Endodermal cell (in vitro differentiated cells): ENCODE measurements at regions not wholly inside any gene's neighbourhood (a gene's known extent, or its start where the extent isn't known, plus 50 kb on each side); places are given as distances from the start of the nearest gene placed in this dataset.

Experiments used
- DNase-seq: peaks from one replicate; pipeline ENCODE4 v3.0.0-alpha.2; 2017
- H3K27ac ChIP-seq: 2 replicates; pipeline ENCODE4 v1.5.1; 2013; ENCODE audit warnings: mild to moderate bottlenecking, low read depth, low read length, moderate library complexity
- H3K27me3 ChIP-seq: 2 replicates; pipeline ENCODE4 v1.6.1; 2013; ENCODE audit warnings: mild to moderate bottlenecking, low read length, moderate library complexity; ENCODE audit not compliant: insufficient read depth, control insufficient read depth, poor library complexity, severe bottlenecking
- H3K36me3 ChIP-seq: 2 replicates; pipeline ENCODE4 v1.7.0; 2013; ENCODE audit warnings: mild to moderate bottlenecking, low read length, moderate library complexity; ENCODE audit not compliant: control insufficient read depth, insufficient read depth
- H3K4me1 ChIP-seq: one replicate; pipeline ENCODE4 v1.7.0; 2013; ENCODE audit warnings: low read length; ENCODE audit not compliant: control insufficient read depth, insufficient read depth
- H3K4me3 ChIP-seq: 2 replicates; pipeline ENCODE4 v1.5.1; 2013; ENCODE audit warnings: mild to moderate bottlenecking, low read length, moderate library complexity
- H3K9ac ChIP-seq: 2 replicates; pipeline ENCODE4 v1.6.1; 2013; ENCODE audit warnings: mild to moderate bottlenecking, low read length, moderate library complexity; ENCODE audit not compliant: poor library complexity, severe bottlenecking; ENCODE audit errors: extremely low read depth
- H3K9me3 ChIP-seq: 2 replicates; pipeline ENCODE4 v1.6.1; 2013; ENCODE audit warnings: mild to moderate bottlenecking, low read length, moderate library complexity; ENCODE audit not compliant: control insufficient read depth
- H3K27ac Mint-ChIP-seq: 2 replicates; pipeline ENCODE4 v1.8.0; 2020; ENCODE audit warnings: mixed read lengths
- H3K27me3 Mint-ChIP-seq: 2 replicates; pipeline ENCODE4 v1.8.0; 2021; ENCODE audit warnings: mild to moderate bottlenecking, mixed read lengths; ENCODE audit not compliant: insufficient read depth
- H3K36me3 Mint-ChIP-seq: 2 replicates; pipeline ENCODE4 v1.8.0; 2020; ENCODE audit warnings: low read depth, mixed read lengths
- H3K4me1 Mint-ChIP-seq: 2 replicates; pipeline ENCODE4 v1.8.0; 2020; ENCODE audit warnings: mixed read lengths
- H3K4me3 Mint-ChIP-seq: 2 replicates; pipeline ENCODE4 v1.8.0; 2020; ENCODE audit warnings: mild to moderate bottlenecking, moderate library complexity, mixed read lengths
- H3K9me3 Mint-ChIP-seq: 2 replicates; pipeline ENCODE4 v1.8.0; 2020; ENCODE audit warnings: mild to moderate bottlenecking, mixed read lengths
- WGBS, 2 experiments: methylation state at CpG; one replicate each; pipeline versions ENCODE4 v1.1.5 to v1.1.7; 2013; ENCODE audit warnings: missing lambda C conversion rate in 2 of 2, mixed read lengths in 1 of 2; ENCODE audit not compliant: insufficient coverage in 1 of 2, insufficient read length in 1 of 2; 5-methylcytosine and 5-hydroxymethylcytosine counted together
- TF ChIP-seq, protein P1 (sequence below): fragments of 200-600 bp; sonication (generic); conservative IDR thresholded peaks from 2 replicates; pipeline ENCODE4 v1.5.0; 2021; ENCODE audit warnings: antibody characterized with exemption, mild to moderate bottlenecking

DNA sequence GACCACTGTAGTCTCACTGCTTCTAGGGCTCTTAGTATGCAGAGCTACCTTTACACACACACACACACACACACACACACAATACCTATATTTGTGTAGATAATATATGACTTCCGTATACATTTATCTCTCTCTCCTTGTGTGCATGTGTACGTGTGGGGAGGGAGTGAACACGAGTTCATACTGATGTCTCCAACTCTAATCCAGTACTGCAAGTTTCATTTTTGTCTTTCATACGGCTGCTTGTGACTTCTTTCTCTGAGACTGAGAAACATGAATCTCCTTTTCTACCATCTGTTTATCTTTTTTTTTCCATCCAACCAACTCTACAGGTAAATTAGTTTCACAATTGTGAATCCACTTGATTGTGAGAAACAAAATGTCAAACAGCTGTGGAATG lies 1229.5 kb upstream of the AGA start:
- Histone ChIP-seq H3K4me1 (no peaks in the 10 kb centered on the region), H3K27ac (no peak overlapping the region), H3K9ac (no peak overlapping the region), H3K4me3 (no peak overlapping the region), H3K27me3 (no peaks in the 10 kb centered on the region), H3K9me3 (no peaks in the 10 kb centered on the region), H3K36me3 (no peaks in the 10 kb centered on the region)
- Mint-ChIP-seq H3K27ac (no peak overlapping the region), H3K9me3 (no peaks in the 10 kb centered on the region), H3K36me3 (no peaks in the 10 kb centered on the region), H3K4me3 (no peak overlapping the region), H3K4me1 (no peaks in the 10 kb centered on the region), H3K27me3 (no peaks in the 10 kb centered on the region)
- TF ChIP-seq, protein P1, sequence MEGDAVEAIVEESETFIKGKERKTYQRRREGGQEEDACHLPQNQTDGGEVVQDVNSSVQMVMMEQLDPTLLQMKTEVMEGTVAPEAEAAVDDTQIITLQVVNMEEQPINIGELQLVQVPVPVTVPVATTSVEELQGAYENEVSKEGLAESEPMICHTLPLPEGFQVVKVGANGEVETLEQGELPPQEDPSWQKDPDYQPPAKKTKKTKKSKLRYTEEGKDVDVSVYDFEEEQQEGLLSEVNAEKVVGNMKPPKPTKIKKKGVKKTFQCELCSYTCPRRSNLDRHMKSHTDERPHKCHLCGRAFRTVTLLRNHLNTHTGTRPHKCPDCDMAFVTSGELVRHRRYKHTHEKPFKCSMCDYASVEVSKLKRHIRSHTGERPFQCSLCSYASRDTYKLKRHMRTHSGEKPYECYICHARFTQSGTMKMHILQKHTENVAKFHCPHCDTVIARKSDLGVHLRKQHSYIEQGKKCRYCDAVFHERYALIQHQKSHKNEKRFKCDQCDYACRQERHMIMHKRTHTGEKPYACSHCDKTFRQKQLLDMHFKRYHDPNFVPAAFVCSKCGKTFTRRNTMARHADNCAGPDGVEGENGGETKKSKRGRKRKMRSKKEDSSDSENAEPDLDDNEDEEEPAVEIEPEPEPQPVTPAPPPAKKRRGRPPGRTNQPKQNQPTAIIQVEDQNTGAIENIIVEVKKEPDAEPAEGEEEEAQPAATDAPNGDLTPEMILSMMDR: no peak
- whole genome bisulfite sequencing, 2 experiments: 86 to 93% methylated on average over 3 to 4 of the region's 4 CpGs
- DNase-seq: no peak

DNA sequence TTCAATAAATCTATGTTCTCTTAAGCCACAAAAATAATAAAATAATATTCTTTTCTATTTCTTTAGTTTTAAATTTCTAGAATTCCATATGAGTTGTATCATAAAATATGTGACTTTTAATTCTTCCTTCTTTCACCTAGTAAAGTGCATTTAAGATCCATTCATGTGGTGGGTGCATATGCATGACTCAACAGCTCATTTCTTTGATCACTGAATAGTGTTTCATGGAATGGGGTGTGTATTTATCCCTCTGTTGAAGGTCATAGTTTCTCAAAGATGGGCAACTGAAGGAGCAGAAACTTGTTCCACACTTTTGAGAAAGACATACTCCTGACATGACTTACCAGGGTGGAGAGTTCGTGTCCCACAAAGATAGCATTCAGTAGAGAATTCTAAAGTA lies 1230.3 kb upstream of the AGA start:
- Histone ChIP-seq H3K27me3 (no peaks in the 10 kb centered on the region), H3K36me3 (no peaks in the 10 kb centered on the region), H3K4me3 (no peak overlapping the region), H3K9ac (no peak overlapping the region), H3K27ac (no peak overlapping the region), H3K4me1 (no peaks in the 10 kb centered on the region), H3K9me3 (no peaks in the 10 kb centered on the region)
- DNase-seq: no peak
- no peaks in the 10 kb centered on the region for H3K36me3 Mint-ChIP-seq
- H3K9me3 Mint-ChIP-seq: no peaks in the 10 kb centered on the region
- TF ChIP-seq, protein P1: no peak
- no peak overlapping the region for H3K27ac Mint-ChIP-seq
- 100% methylated on average over 1 of the region's 1 CpG; no CpG with 5 or more reads in 1 of the 2 experiments for WGBS, 2 experiments
- no peaks in the 10 kb centered on the region for H3K27me3 Mint-ChIP-seq
- H3K4me1 Mint-ChIP-seq: no peaks in the 10 kb centered on the region
- no peak overlapping the region for H3K4me3 Mint-ChIP-seq

DNA sequence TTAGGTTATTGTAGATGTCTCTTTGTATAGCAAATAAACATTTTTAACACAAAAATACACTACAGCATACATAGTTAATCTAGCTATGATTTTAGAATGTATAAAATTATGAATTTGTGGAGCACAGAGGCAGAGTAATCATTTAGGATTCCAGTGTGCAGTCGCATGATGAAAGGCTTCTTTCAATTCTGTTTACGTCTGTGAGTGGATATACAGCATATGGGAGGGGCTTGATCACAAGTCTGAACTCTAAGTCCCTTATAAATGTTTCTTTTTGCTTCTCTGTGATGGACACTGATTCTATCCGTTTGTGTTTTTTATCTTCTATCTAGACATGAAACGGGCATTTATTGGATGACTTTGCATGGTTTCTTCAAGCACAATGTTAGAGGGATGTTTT lies 1239.6 kb upstream of the AGA start:
- Histone ChIP-seq H3K27me3 (no peaks in the 10 kb centered on the region), H3K4me3 (no peak overlapping the region), H3K27ac (no peak overlapping the region), H3K9ac (no peak overlapping the region), H3K9me3 (no peaks in the 10 kb centered on the region), H3K36me3 (no peaks in the 10 kb centered on the region), H3K4me1 (no peaks in the 10 kb centered on the region)
- H3K36me3 Mint-ChIP-seq: no peaks in the 10 kb centered on the region
- H3K27ac Mint-ChIP-seq: no peak overlapping the region
- TF ChIP-seq, protein P1: no peak
- H3K4me1 Mint-ChIP-seq: no peaks in the 10 kb centered on the region
- DNase-seq: no peak
- H3K9me3 Mint-ChIP-seq: no peaks in the 10 kb centered on the region
- WGBS, 2 experiments: 91 to 92% methylated on average over 4 of the region's 4 CpGs
- H3K27me3 Mint-ChIP-seq: no peaks in the 10 kb centered on the region
- no peak overlapping the region for H3K4me3 Mint-ChIP-seq
